HG03469 (cell line): ENCODE measurements at regions not wholly inside any gene's neighbourhood (a gene's known extent, or its start where the extent isn't known, plus 50 kb on each side); places are given as distances from the start of the nearest gene placed in this dataset.
"Not testable (repeated sequence)": the region's sequence is repeated elsewhere in the genome, so short reads cannot be mapped to it uniquely, and the experiment has no call there.

ENCODE experiments used
- ATAC-seq: cut with Tn5 transposase; IDR thresholded peaks from one replicate; pipeline ENCODE4 v1.9.1; 2021; ENCODE audit warnings: mild to moderate bottlenecking, moderate library complexity, moderate number of reproducible peaks; ENCODE audit not compliant: unreplicated experiment

- ATAC-seq = no peak
These were observed 51.0 kb upstream of the CHCHD3 start for GRCh38 chr7:133132906-133133305.

- no peak for ATAC-seq
These were observed 52.9 kb upstream of the CHCHD3 start for GRCh38 chr7:133134810-133135209.

GRCh38 chr7:133135451-133135850 lies 53.6 kb upstream of the CHCHD3 start:
- no peak for ATAC-seq

GRCh38 chr7:133139350-133139749 lies 57.5 kb upstream of the CHCHD3 start:
- ATAC-seq = no peak

GRCh38 chr7:133139801-133140200 lies 57.9 kb upstream of the CHCHD3 start:
- no peak for ATAC-seq

- no peak for ATAC-seq
These were observed 59.2 kb upstream of the CHCHD3 start for GRCh38 chr7:133140994-133141595.

- no peak for ATAC-seq
These were observed 68.9 kb upstream of the CHCHD3 start for GRCh38 chr7:133150760-133151159.

- no peak for ATAC-seq
These were observed 71.0 kb upstream of the CHCHD3 start for GRCh38 chr7:133152875-133153274.

GRCh38 chr7:133155146-133155545 lies 73.3 kb upstream of the CHCHD3 start:
- no peak for ATAC-seq

GRCh38 chr7:133155642-133156041 lies 73.8 kb upstream of the CHCHD3 start:
- no peak for ATAC-seq

GRCh38 chr7:133157045-133157444 lies 75.2 kb upstream of the CHCHD3 start:
- no peak for ATAC-seq

- no peak for ATAC-seq
These were observed 82.6 kb upstream of the CHCHD3 start for GRCh38 chr7:133164498-133164897.

- no peak for ATAC-seq
These were observed 83.1 kb upstream of the CHCHD3 start for GRCh38 chr7:133165001-133165400.

GRCh38 chr7:133165529-133165928 lies 83.6 kb upstream of the CHCHD3 start:
- ATAC-seq = no peak

GRCh38 chr7:133167300-133167699 lies 85.4 kb upstream of the CHCHD3 start:
- ATAC-seq = no peak

GRCh38 chr7:133169167-133169822 lies 83.6 kb upstream of the EXOC4 start:
- not testable (repeated sequence) for ATAC-seq

GRCh38 chr7:133177476-133177875 lies 75.4 kb upstream of the EXOC4 start:
- ATAC-seq = not testable (repeated sequence)

GRCh38 chr7:133180717-133181116 lies 72.2 kb upstream of the EXOC4 start:
- no peak for ATAC-seq

GRCh38 chr7:133183042-133183794 lies 69.7 kb upstream of the EXOC4 start:
- ATAC-seq = no peak

- no peak for ATAC-seq
These were observed 68.9 kb upstream of the EXOC4 start for GRCh38 chr7:133183969-133184368.

- no peak for ATAC-seq
These were observed 67.4 kb upstream of the EXOC4 start for GRCh38 chr7:133185512-133185911.

- peak; percentile 46 for ATAC-seq
These were observed 66.8 kb upstream of the EXOC4 start for GRCh38 chr7:133186060-133186459.
